Sigmoid colon (tissue), 3 donors: ENCODE measurements at regions not wholly inside any gene's neighbourhood (a gene's known extent, or its start where the extent isn't known, plus 50 kb on each side); places are given as distances from the start of the nearest gene placed in this dataset.

Source experiments
- CTCF ChIP-seq, 4 experiments: fragments of 450-650 bp in 3 of 4; fragments of 200-600 bp in 1 of 4; IDR thresholded peaks; one replicate each; pipeline ENCODE4 v1.5.1; 2016 to 2019; ENCODE audit warnings: antibody characterized with exemption in 4 of 4, mild to moderate bottlenecking in 3 of 4, moderate library complexity in 2 of 4
- POLR2A ChIP-seq, 2 donors: fragments of 450-650 bp; IDR thresholded peaks; one replicate each; pipeline ENCODE4 v1.6.1; 2016; ENCODE audit warnings: antibody characterized with exemption in 2 of 2, mild to moderate bottlenecking in 2 of 2, moderate library complexity in 2 of 2

DNA sequence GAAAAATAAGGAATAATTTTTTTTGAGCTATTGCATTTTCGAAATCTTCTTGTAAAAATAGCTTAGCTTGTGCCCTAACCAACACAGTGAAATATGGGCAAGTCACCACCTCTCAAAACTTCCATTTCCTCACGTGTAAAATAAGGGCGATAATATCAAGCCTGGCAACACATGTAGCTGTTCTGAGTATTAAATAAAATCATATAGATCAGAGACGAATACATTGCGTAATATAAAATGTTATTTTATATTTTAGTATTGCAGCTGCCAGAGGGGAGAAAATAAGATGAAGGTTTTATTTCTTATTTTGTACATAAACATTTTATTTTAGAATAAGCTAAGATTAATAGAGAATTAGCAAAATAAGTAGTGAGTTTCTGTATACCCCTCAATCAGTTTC is 85.9 kb downstream of the C21orf91 start:
- TF ChIP-seq POLR2A (IDR thresholded peaks at IDR 0.05) (no peak), CTCF (IDR thresholded peaks at IDR 0.05) (no peak)
